Keratinocyte (primary cell): ENCODE measurements at regions not wholly inside any gene's neighbourhood (a gene's known extent, or its start where the extent isn't known, plus 50 kb on each side); places are given as distances from the start of the nearest gene placed in this dataset.

ENCODE experiments used
- EZH2 ChIP-seq: IDR thresholded peaks from one replicate; pipeline ENCODE4 v1.6.1; 2012; ENCODE audit warnings: inconsistent platforms, mild to moderate bottlenecking, low read length, moderate library complexity
- TF ChIP-seq, protein P1 (sequence below), 3 experiments: IDR thresholded peaks in 1 of 3; conservative IDR thresholded peaks in 1 of 3; optimal IDR thresholded peaks in 1 of 3; 2 replicates in 2 of 3; 3 replicates in 1 of 3; pipeline versions ENCODE3 to v1.5.1; 2011; ENCODE audit warnings: low read length in 3 of 3, mild to moderate bottlenecking in 3 of 3, moderate library complexity in 2 of 3, control low read depth in 1 of 3, inconsistent platforms in 1 of 3; ENCODE audit not compliant: insufficient read depth in 2 of 3; ENCODE audit errors: extremely low read depth in 1 of 3

DNA sequence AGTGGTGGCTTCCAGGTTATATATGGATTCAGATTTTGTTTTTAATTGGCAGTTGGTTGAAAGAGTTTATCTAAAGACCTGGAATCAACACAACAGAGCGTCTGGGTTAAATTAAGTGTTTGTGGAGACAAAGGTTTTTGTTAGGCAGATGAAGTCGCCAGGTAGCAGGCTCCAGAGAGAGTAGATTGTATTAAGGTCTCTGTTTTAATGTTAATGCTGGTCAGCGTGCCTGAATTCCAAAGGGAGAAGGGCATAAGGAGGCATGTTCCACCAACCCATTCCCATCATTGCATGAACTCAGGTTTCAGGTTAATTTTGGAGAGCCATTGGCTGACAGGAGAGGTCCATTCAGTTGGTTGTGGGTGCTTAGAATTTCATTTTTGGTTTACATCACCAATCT, 744.1 kb upstream of the GJE1 start:
- TF ChIP-seq, protein P1, sequence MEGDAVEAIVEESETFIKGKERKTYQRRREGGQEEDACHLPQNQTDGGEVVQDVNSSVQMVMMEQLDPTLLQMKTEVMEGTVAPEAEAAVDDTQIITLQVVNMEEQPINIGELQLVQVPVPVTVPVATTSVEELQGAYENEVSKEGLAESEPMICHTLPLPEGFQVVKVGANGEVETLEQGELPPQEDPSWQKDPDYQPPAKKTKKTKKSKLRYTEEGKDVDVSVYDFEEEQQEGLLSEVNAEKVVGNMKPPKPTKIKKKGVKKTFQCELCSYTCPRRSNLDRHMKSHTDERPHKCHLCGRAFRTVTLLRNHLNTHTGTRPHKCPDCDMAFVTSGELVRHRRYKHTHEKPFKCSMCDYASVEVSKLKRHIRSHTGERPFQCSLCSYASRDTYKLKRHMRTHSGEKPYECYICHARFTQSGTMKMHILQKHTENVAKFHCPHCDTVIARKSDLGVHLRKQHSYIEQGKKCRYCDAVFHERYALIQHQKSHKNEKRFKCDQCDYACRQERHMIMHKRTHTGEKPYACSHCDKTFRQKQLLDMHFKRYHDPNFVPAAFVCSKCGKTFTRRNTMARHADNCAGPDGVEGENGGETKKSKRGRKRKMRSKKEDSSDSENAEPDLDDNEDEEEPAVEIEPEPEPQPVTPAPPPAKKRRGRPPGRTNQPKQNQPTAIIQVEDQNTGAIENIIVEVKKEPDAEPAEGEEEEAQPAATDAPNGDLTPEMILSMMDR (optimal IDR thresholded peaks at IDR 0.05 in 1 of 3, IDR thresholded peaks at IDR 0.05 in 1 of 3, conservative IDR thresholded peaks at IDR 0.05 in 1 of 3; ENCODE audit: extremely low read depth in 1 of 3, insufficient read depth in 2 of 3, low read length in 3 of 3) = no peak
- no peak for TF ChIP-seq EZH2
